NCI-H510A treated with DMSO at 0.1 percent for 48 hours (cell line): ENCODE measurements at regions not wholly inside any gene's neighbourhood (a gene's known extent, or its start where the extent isn't known, plus 50 kb on each side); places are given as distances from the start of the nearest gene placed in this dataset.
A peak's percentile ranks its signal among the peaks of the same experiment; 100 is the strongest.
"Not testable (repeated sequence)": the region's sequence is repeated elsewhere in the genome, so short reads cannot be mapped to it uniquely, and the experiment has no call there.

Experiments used
- DNase-seq: peaks from one replicate; lab custom pipeline; 2025; lab: John Stamatoyannopoulos, UW

DNA sequence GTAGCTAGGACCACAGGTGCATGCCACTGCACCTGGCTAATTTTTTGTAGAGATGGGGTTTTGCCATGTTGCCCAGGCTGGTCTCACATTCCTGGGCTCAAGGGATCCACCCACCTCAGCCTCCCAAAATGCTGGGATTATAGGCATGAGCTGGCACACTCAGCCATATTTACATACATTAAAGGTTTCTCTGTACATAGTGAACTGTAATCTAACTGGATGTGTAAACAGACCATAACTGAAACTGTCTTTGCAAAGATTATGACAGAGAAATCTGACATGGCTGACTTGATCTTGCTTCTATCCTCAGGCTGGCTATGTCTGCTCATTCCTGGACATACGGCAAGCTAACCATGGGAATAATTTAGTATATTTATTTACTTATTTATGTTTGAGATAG is 139.2 kb upstream of the XPO1 start:
- no peak for DNase-seq

DNA sequence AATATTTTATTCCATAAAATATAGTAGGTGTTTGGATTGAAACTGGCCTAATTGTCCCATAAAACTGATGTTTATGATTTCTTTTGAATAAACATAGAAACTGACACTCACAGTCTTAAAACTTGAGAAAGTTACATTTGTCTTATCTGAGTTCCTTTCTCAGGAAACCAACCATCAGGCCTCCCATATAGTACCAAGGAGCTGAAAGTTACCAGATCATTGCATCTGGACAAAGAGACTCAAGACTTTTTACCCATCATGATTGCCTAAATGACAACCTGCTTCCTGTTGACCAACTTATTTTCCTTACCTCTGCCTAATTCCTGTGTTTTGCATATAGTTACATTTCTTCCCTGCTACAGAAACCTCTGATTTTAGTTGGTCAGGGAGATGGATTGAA is 137.0 kb upstream of the XPO1 start:
- no peak for DNase-seq

DNA sequence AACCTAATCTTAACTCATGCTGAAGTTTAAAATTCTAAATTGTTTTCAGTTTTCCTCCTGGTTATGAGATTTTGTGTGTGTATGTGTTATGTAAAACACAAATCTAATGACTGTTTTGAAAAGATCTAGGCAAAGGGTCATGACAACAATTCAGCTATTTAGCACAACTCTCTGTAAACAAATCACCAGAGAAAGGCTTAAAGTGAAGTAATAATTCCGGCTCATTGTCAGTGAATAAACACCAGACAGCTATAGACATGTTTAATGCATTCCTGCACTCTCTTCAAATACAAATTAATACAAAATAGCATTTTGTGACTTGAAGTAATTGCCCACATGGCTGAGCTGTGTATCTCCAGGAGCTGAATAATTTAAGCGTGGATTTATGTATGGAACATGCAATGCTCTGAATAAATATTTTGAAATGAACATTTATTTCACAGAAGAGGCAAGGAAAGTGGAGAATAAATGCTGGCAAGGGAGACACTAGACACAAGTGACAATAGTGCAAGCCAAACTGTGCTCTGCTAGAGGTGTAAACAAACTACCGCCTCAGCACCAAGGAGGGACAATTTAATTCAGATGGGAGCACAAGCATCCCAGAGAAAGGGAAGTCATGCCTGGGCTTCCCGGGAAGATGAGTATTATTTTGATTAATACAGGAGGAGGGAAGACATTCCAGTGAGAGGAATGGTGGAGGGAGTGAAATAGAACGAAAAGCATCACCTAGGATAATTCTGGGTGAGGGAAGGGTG is 133.6 kb upstream of the XPO1 start:
- DNase-seq: peak; percentile 8

DNA sequence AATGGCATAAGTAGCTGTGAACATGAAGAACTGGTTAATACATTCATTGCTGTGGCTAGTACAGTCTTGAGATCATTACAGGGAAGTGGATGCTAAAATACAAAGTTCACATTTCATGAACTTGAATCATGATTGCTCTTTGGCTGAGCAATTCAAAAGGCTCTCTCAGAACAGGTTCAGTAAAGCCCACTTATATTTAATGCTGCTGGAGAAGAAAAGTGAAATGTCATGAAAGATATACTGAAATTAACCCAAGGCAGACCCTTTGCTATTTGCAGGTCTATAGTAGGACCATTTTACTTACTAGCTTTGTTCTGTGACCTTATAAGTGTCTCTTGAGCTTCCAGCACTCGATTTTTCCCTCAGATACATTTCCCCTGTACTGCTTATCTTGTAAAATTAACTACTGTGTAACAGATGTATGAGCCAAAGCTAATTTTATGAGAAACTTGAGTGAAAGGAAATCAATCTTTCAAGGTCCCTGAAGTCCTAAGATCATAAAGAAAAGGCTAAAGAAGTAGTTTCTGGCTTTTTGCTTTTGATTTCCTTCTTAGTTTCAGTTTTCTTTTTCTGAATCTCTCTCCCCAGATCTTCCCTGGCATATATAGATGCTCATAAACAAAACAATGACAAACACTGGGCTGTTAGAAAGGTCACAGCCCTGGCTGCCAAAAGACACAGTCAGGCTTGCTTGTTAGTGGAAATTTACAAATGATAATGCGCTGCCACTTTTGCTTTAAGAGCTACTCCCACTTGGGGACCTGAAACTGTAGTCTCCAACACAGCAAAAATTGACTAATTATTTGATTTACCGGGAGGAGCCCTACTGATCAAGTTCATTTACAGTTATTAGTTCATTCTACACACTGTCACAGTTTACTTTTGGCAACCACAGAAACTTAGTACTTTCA is 132.7 kb upstream of the XPO1 start:
- DNase-seq: peak; percentile 28

DNA sequence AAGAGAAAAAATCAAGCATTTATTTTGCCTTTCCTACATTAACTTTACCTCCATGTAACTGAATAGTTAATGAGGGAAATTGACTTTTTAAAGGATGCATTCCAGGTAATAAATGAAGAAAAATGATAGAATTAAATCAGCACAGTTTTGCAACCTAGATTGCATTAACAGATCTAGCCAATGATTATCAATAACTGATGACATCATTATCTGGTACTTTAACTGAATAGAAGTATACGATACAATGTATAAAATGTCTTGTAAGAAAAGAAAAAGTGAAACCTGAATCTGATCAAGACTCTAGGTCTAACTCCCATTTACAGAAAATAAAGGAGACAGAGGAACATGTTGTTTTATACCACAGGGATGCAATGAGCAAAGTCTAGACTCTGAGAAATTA is 126.0 kb upstream of the XPO1 start:
- no peak for DNase-seq

DNA sequence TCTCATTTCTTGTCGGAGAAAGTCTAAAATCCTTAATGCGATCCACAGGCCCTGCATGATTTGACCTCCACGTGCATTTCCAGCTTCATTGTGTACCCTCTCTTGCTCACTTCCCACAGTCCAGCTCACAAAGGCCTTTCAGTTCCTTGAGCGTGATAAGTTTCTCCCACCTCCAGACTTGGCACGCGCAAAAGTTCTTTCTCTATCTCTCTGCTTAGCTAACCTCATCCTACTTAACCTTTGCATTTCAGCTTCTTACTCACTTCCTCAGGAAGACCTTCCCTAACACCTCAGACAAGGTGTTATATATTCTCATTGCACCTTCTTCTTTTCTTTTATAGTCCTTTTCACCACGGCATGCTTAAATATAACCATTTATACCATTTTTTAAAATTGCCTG is 124.8 kb upstream of the XPO1 start:
- DNase-seq: no peak

DNA sequence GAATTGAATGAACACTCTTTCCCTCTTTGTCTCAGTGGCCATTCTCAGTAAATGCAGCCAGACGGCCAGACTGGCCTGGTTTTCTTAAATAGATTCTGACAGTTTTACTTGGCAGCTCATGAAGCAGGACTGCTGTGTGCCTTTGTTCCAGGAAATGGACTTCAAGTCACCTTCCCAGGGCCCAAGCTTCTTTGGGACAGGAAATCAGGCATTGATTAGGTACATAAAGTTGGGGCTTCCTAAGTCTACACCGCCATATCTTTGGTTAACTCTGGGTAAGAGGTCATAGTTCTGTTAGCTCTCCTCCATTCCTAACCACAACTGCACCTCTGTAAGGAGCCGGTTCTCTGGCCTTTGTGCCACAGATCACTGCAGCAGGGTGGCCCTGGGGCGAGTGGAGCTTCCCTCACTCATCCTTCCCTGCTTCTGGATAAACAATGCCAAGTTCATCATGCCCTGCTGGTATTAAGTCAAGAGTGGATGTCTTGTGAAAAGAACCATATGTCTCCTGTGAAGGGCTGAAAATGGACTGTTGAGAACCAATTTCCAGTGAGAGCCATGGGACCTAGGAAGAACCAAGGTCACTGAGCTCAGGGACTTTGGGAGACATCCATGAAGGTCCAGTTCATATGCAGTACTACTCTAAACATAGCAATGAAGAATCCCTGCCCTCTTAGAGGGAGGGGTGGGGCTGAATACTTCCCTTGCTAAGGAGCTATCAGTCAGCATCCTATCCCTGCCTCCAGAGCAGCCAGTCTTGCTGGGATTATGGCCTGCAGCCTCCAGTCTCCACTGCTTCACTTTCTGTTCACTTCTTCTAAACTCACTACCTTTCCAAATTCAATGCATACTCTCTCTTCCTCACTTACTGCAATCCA is 122.6 kb upstream of the XPO1 start:
- DNase-seq: no peak

DNA sequence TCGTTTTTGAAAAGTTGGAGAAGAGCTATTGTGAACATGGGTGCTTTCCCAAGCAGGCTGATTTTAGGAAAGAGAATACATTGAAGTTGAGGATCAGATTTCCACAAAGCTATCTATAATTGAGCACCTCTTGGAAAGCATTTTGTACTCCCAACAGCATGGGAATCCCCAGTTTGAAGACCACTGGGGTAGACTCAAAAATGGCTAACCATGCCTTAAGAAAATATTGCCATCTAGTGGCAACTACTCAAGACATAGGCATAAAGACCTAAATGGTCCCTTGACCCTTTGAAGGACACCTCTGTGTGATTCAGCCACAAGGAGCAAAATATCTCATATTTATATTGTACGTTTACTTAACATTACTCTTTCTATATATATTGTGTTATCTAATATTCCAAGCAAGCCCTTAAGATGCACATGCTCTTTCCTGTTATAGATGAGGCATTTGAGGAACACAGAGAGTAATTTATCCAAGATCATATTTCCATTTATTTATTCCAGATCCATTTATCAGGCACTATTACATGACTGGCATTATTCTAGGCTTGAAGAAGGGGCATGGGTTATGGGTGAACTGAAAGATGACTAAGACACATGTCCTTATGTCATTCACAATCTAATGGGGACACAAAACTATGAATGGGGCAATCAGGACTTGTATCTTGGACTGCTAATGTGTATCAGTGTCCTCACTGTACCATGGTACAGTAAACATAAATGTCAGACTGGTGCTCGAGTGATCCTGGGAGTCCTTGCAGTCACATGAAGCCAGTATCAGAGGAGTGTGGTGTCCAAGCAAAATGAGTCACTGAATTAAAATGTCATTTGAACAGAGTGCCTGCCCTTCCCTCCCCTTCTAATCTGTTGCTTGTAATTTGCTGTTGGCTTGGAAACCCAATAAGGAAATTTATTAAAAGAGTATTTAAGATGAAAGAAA is 121.0 kb upstream of the XPO1 start:
- DNase-seq: peak; percentile 34

DNA sequence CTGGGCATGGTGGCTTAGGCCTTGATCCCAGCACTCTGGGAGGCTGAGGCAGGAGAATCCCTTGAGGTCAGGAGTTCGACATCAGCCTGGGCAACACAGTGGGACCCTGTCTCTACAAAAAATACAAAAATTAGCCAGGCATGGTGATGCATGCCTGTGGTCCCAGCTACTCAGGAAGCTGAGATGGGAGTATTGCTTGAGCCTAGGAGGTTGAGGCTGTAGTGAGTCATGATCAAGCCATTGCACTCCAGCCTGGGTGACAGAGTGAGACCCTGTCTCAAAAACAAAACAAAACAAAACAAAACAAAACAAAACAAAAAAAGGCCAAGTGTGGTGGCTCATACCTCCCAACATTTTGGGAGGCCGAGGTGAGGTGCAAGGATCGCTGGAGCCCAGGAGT is 111.8 kb upstream of the XPO1 start:
- not testable (repeated sequence) for DNase-seq

DNA sequence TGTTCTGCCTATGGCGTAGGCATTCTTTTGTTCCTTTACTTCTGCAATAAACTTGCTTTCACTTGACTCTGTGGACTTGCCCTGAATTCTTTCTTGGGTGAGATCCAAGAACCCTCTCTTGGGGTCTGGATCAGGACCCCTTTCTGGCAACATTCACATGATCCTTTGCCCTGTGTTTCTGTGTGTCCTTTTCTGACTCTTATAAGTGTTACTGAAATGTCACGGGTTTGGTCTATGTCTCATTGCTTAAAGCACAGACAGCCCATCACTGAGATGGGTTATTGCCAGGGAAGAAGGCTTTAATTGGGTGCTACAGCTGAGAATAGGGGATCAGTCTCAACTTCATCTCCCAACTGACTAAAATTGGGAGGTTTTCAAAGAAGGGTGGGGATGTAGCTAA is 110.9 kb upstream of the XPO1 start:
- DNase-seq: no peak

DNA sequence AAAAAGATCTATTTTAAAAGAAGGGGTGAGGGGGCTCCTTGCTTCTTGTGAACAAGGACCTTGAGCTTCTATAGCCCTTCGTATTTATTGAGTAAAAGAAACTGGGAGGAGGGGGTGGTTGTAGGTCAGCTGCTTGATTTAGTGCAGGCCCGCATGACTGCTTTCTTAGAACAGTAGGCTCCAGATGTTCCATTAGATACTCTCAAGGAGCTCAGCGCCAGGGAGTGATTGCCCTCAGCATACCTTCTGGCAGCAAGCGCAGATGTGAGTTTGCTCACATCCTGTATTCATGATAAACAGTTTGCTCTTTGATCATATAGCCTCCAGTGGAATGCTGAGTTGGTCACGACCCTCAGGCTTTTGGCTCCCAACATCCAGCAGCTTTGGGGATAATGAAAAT is 108.9 kb upstream of the XPO1 start:
- no peak for DNase-seq

DNA sequence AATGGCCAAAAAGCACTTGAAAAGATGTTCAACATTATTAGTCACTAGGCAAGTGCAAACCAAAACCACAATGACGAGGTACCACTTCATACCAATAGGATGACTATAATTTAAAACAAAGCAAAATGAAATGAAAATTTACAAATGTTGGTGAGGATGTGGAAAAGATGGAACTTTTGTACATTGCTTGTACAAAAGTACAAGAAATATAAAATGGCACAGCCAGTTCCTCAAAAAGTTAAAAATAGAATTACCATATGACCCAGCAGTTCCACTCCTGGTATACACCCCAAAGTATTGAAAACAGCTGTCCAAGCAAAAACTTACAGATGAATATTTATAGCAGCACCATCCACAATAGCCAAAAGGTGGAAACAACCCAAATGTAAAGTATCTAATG is 107.8 kb upstream of the XPO1 start:
- DNase-seq: no peak

DNA sequence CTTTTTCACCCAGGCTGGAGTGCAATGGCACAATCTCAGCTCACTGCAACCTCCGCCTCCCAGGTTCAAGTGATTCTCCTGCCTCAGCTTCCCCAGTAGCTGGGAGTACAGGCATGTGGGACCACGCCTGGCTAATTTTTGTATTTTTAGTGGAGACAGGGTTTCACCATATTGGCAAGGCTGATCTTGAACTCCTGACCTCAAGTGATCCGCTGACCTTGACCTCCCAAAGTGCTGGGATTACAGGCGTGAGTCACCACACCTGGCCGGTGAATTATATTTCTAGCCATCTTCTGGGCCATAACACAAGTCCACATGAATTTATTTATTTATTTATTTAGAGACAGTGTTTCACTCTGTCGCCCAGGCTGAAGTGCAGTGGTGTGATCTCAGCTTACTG is 105.0 kb upstream of the XPO1 start:
- DNase-seq: not testable (repeated sequence)

DNA sequence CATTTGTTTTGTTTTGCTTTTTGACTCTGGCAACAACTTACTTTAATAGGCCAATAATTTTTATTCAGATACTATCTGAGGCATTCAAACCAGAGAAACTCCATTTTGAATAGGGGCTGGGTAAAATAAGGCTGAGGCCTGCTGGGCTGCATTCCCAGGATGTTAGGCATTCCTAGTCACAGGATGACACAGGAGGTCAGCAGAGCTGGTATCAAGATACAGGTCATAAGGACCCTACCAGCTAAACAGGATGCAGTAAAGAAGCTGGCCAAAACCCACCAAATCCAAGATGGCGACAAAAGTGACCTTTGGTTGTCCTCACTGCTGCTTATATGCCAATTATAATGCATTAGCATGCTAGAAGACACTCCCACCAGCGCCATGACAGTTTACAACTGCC is 102.2 kb upstream of the XPO1 start:
- no peak for DNase-seq

DNA sequence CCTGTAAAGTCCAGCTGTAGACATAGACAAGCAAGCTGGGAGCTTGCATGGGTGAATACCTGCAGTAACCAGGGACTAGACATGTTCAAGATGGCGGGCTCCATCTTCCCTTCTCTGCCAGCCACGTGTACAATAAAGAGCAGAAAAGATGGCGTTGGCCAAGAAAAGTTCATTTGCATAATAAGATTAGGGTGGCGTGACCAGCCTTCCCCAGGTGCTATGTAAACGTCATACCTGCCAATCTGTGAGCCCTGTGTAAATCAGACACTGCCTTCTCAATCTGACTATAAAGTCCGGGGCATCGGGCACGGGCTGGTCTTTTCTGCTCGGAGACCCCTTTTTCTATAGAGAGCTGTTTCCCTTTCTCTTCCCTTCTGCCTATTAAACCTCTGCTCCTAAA is 101.6 kb upstream of the XPO1 start:
- no peak for DNase-seq

DNA sequence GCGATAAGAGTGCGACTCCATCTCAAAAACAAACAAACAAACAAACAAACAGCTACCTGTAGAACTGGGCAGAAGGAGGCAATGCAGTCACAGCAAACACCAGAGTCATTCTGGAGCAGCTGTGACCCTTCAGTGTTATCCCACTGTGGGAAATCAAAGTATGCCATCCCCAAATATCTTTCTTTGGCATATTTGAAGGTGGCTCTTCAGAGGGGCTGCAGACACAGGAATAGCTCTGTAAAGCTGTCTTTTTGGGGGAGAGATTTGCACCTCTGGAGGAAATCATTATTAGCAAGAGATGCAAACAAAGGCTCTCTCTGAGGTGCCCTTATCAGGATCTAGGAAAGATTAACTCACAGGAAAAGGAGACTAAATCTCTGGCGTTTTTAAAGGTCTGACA is 98.5 kb upstream of the XPO1 start:
- DNase-seq: no peak

DNA sequence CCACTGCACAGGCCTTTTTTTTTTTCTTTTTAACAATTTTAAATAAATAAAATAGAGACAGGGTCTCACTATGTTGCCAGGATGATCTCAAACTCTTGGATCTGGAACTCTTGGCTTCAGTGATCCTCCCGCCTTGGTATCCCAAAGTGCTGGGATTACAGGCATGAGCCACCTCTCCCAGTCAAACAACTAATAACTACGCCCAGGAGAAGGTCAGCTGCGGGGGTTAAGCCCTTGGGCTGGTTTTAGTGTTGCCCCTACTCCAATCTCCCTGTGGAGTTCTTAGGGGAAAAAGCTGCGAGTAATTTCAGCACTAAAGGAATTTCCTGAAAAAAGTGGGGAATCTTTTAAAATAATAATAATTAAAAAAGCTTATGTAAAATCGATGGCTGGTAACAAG is 96.4 kb upstream of the XPO1 start:
- DNase-seq: no peak

DNA sequence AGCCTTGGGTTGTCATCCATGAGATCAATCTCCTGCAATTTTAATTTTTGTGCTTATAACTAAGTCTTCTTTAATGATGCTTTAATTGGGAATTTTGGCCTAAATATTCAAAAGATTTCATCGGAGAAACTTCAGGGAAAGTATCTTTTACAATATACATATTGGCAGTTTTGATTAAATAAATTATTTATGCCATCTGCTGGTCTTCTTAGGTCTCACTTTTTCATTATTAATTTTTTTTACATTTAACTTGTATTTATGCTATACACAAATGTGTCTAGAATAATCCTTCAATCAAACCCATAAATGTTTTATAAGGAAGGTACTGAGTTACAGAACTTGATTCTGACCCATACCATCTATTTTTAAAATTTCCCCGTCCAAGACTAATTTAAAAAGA is 95.1 kb upstream of the XPO1 start:
- no peak for DNase-seq

DNA sequence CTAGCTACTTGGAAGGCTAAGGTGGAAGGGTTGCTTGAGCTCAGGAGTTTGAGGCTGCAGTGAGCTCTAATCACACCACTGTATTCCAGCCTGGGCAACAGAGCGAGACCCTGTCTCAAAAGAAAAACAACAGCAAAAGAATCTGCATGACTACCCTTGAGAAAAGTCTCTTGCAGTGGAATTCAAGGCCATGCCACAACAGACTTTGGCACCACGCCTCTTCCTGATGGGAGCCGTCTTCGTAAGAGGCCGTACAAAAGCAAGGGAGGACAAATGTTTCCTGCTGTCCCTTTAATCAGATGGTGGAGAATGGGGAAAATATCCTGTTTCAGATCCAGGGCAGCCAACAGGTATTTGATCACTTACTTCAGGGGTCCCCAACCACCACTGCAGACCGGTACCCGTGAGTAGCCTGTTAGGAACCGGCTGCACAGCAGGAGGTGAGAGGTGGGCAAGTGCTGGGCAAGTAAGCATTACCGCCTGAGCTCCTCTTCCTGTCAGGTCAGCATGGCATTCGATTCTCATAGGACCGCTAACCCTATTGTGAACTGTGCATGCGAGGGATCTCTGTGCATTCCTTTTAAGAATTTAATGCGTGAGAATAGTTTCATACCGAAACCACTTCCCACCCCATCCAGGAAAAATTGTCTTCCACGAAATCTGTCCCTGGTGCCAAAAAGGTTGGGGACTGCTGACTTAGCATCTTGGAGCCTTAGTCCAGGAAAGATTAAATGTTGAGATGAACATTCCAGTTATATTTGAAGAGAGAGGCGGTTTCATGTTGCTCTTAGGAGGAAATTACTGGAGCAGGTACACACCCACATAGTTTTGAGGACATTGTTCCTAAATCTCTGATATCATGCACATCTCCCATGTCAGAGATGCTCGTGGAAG is 94.4 kb upstream of the XPO1 start:
- no peak for DNase-seq

DNA sequence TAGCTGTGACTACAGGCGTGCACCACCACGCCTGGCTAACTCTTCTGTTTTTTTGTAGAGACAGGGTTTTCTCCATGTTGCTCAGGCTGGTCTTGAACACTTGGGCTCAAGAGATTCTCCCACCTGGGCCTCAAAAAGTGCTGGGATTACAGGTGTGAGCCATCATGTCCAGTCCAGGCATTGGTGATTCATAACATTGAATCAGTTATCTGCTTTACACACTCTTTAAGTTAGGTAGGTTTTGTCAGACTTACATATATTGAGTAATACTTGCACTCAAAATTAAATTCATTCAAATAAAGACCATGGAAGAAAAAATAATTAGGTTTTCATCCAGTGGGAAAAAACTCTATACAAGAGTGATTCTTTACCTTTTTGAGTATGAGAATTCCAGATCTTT is 93.2 kb upstream of the XPO1 start:
- DNase-seq: no peak
